HepG2 (cell line): ENCODE measurements at regions not wholly inside any gene's neighbourhood (a gene's known extent, or its start where the extent isn't known, plus 50 kb on each side); places are given as distances from the start of the nearest gene placed in this dataset.

Source experiments
- ATAC-seq: fragments of 200-7000 bp; cut with Tn5 transposase; 3 replicates; pipeline ENCODE4 v1.9.1; 2020; ENCODE audit warnings: mild to moderate bottlenecking, moderate library complexity
- BruUV-seq: library from RNA; stranded (reverse); fragments of 400-500 nt; replicated peaks from 2 replicates; lab custom pipeline; 2021; lab: Mats Ljungman, UMichigan
- CTCF ChIA-PET: fragments of 300-600 bp; formaldehyde crosslinking; extraction: SDS; loops from one replicate; lab custom pipeline; 2021; ENCODE audit warnings: low total read pairs, inconsistent platforms, low intra/inter-chr PET ratio; lab: Yijun Ruan, JAX
- POLR2A ChIA-PET: fragments of 350-600 bp; sonication (Branson Sonifier 250); formaldehyde crosslinking; loops from one replicate; lab custom pipeline; 2020; ENCODE audit warnings: antibody characterized with exemption, inconsistent platforms; lab: Yijun Ruan, JAX
- DNase-seq: peaks from one replicate; pipeline ENCODE4 v3.0.0-alpha.2; 2015; ENCODE audit warnings: low spot score
- FAIRE-seq: peaks from 3 replicates; lab custom pipeline; 2011; peaks lifted over from hg19 to GRCh38; lab: Jason Lieb, UNC
- H2AFZ ChIP-seq: one replicate; pipeline ENCODE4 v1.6.1; 2011; ENCODE audit warnings: low read length, inconsistent platforms
- H3K27ac ChIP-seq: fragments of 300-600 bp; 3 replicates; pipeline ENCODE4 v1.8.0; 2011; ENCODE audit warnings: mixed run types, mild to moderate bottlenecking, mixed read lengths, low read length, inconsistent platforms; ENCODE audit not compliant: insufficient read depth; ENCODE audit errors: extremely low read length
- H3K27me3 ChIP-seq, 2 experiments: fragments of 200-600 bp in 1 of 2; 2 replicates in 1 of 2; 3 replicates in 1 of 2; pipeline versions ENCODE4 v1.6.0 to v1.8.0; 2011; ENCODE audit warnings: low read length in 2 of 2, mild to moderate bottlenecking in 2 of 2, moderate library complexity in 2 of 2, inconsistent platforms in 1 of 2; ENCODE audit not compliant: insufficient read depth in 2 of 2, control insufficient read depth in 1 of 2
- H3K36me3 ChIP-seq, 2 experiments: fragments of 200-600 bp in 1 of 2; replicated peaks in 1 of 2; 2 replicates in 1 of 2; 3 replicates in 1 of 2; pipeline versions ENCODE4 v1.5.1 to v1.8.0; 2011; ENCODE audit warnings: low read length in 2 of 2, inconsistent platforms in 1 of 2; ENCODE audit not compliant: insufficient read depth in 2 of 2, control insufficient read depth in 1 of 2
- H3K4me1 ChIP-seq: 2 replicates; pipeline ENCODE4 v1.5.1; 2012; ENCODE audit warnings: low read length, inconsistent platforms; ENCODE audit not compliant: insufficient read depth
- H3K4me2 ChIP-seq: 2 replicates; pipeline ENCODE4 v1.6.0; 2011; ENCODE audit warnings: low read depth, low read length, inconsistent platforms
- H3K4me3 ChIP-seq, 3 experiments: fragments of 200-600 bp in 1 of 3; sonication (generic), shearing (Covaris generic) in 1 of 3; replicated peaks in 1 of 3; 2 replicates each; pipeline ENCODE4 v1.5.1; 2011 to 2016; ENCODE audit warnings: low read length in 3 of 3, inconsistent platforms in 2 of 3, low read depth in 2 of 3, mild to moderate bottlenecking in 2 of 3, control low read depth in 1 of 3, mixed read lengths in 1 of 3; ENCODE audit not compliant: insufficient read depth in 1 of 3
- H3K79me2 ChIP-seq: one replicate; pipeline ENCODE4 v1.6.1; 2011; ENCODE audit warnings: low read length, inconsistent platforms; ENCODE audit not compliant: insufficient read depth
- H3K9ac ChIP-seq: 2 replicates; pipeline ENCODE4 v1.6.0; 2011; ENCODE audit warnings: mild to moderate bottlenecking, low read depth, low read length, inconsistent platforms; ENCODE audit not compliant: insufficient read depth
- H3K9me3 ChIP-seq: 2 replicates; pipeline ENCODE4 v1.5.1; 2012; ENCODE audit warnings: mild to moderate bottlenecking, low read length
- H4K20me1 ChIP-seq: 2 replicates; pipeline ENCODE4 v1.6.0; 2011; ENCODE audit warnings: inconsistent platforms, mild to moderate bottlenecking, low read length, moderate library complexity; ENCODE audit not compliant: insufficient read depth
- EZH2 ChIP-seq: conservative IDR thresholded peaks from 2 replicates; pipeline ENCODE4 v1.6.1; 2012; ENCODE audit warnings: mild to moderate bottlenecking, low read depth, low read length, moderate library complexity
- IRX3 ChIP-seq: sonication (generic); formaldehyde crosslinking; IDR thresholded peaks from 2 replicates; pipeline ENCODE4 v1.8.1; 2023; ENCODE audit warnings: mild to moderate bottlenecking, low read depth, missing genetic modification reagents, borderline replicate concordance
- NCOA5 ChIP-seq: sonication (generic); formaldehyde crosslinking; IDR thresholded peaks from 2 replicates; pipeline ENCODE4 v1.4.0; 2020; ENCODE audit warnings: missing genetic modification reagents
- NR2F1 ChIP-seq, 2 experiments: fragments of 450-650 bp in 1 of 2; formaldehyde crosslinking in 1 of 2; IDR thresholded peaks; 2 replicates each; pipeline versions ENCODE4 v1.5.0 to v1.6.1; 2016 to 2020; ENCODE audit warnings: mild to moderate bottlenecking in 1 of 2, missing compliant biosample characterization in 1 of 2, missing genetic modification reagents in 1 of 2, moderate library complexity in 1 of 2
- PRMT3 ChIP-seq: sonication (generic); formaldehyde crosslinking; IDR thresholded peaks from 2 replicates; pipeline ENCODE4 v1.8.1; 2022; ENCODE audit warnings: low read depth, mild to moderate bottlenecking, moderate library complexity, missing genetic modification reagents, borderline replicate concordance
- RXRA ChIP-seq: sonication (generic); formaldehyde crosslinking; IDR thresholded peaks from 2 replicates; pipeline ENCODE4 v1.5.1; 2020; ENCODE audit warnings: missing genetic modification reagents
- SYNCRIP ChIP-seq: fragments of 200-400 bp; formaldehyde crosslinking; IDR thresholded peaks from 2 replicates; pipeline ENCODE4 v1.6.1; 2018; ENCODE audit warnings: mild to moderate bottlenecking, low read depth, low read length; ENCODE audit not compliant: insufficient read depth
- ZMYM4 ChIP-seq: sonication (generic); formaldehyde crosslinking; IDR thresholded peaks from 2 replicates; pipeline ENCODE4 v1.8.1; 2023; ENCODE audit warnings: mild to moderate bottlenecking, missing genetic modification reagents
- ZNF235 ChIP-seq: sonication (generic); formaldehyde crosslinking; IDR thresholded peaks from 2 replicates; pipeline ENCODE4 v1.8.1; 2023; ENCODE audit warnings: mild to moderate bottlenecking, missing genetic modification reagents, borderline replicate concordance
- ZNF337 ChIP-seq: sonication (generic); formaldehyde crosslinking; IDR thresholded peaks from 2 replicates; pipeline ENCODE4 v1.5.1; 2020; ENCODE audit warnings: missing genetic modification reagents, low read depth, mild to moderate bottlenecking, borderline replicate concordance
- ZNF570 ChIP-seq: sonication (generic); formaldehyde crosslinking; IDR thresholded peaks from 2 replicates; pipeline ENCODE4 v1.4.0; 2020; ENCODE audit warnings: mild to moderate bottlenecking, missing genetic modification reagents, borderline replicate concordance
- ZNF577 ChIP-seq: sonication (generic); formaldehyde crosslinking; IDR thresholded peaks from 2 replicates; pipeline ENCODE4 v1.4.0; 2020; ENCODE audit warnings: mild to moderate bottlenecking, low read depth, missing genetic modification reagents, borderline replicate concordance
- ZNF598 ChIP-seq: sonication (generic); formaldehyde crosslinking; IDR thresholded peaks from 2 replicates; pipeline ENCODE4 v1.5.1; 2020; ENCODE audit warnings: mild to moderate bottlenecking, missing genetic modification reagents, borderline replicate concordance
- ZNF781 ChIP-seq: sonication (generic); formaldehyde crosslinking; IDR thresholded peaks from 2 replicates; pipeline ENCODE4 v1.5.1; 2020; ENCODE audit warnings: borderline replicate concordance, mild to moderate bottlenecking, missing genetic modification reagents; ENCODE audit errors: not compliant biosample characterization
- WGBS: methylation state at CpG from one replicate; pipeline ENCODE4 v1.1.6; 2017; ENCODE audit warnings: low lambda C conversion rate; 5-methylcytosine and 5-hydroxymethylcytosine counted together
- in situ Hi-C: cut with HindIII; loops from 2 replicates; pipeline ENCODE4 v1.10.0; 2017; ENCODE audit warnings: low pct_unique_long_range_greater_than_20kb; ENCODE audit not compliant: extremely low pct_ligation_motif_present
- intact Hi-C: fragments of 100-400 bp; cut with micrococcal nuclease; formaldehyde crosslinking; loops from one replicate; pipeline ENCODE4 v1.10.0; 2022; ENCODE audit not compliant: unreplicated experiment
- TF ChIP-seq, protein P1 (sequence below): sonication (generic); formaldehyde crosslinking; IDR thresholded peaks from 2 replicates; pipeline ENCODE4 v1.4.0; 2020; ENCODE audit warnings: missing genetic modification reagents
- TF ChIP-seq, protein P2 (sequence below): sonication (generic); formaldehyde crosslinking; IDR thresholded peaks from 2 replicates; pipeline ENCODE4 v1.9.0; 2022; ENCODE audit warnings: low read depth, missing genetic modification reagents
- TF ChIP-seq, protein P3 (sequence below): sonication (generic); formaldehyde crosslinking; conservative IDR thresholded peaks from 2 replicates; pipeline ENCODE4 v1.8.0; 2022; ENCODE audit warnings: mild to moderate bottlenecking, moderate library complexity, missing genetic modification reagents
- TF ChIP-seq, protein P4 (sequence below): sonication (generic); formaldehyde crosslinking; IDR thresholded peaks from 2 replicates; pipeline ENCODE4 v1.8.1; 2023; ENCODE audit warnings: mild to moderate bottlenecking, moderate library complexity, missing genetic modification reagents

DNA sequence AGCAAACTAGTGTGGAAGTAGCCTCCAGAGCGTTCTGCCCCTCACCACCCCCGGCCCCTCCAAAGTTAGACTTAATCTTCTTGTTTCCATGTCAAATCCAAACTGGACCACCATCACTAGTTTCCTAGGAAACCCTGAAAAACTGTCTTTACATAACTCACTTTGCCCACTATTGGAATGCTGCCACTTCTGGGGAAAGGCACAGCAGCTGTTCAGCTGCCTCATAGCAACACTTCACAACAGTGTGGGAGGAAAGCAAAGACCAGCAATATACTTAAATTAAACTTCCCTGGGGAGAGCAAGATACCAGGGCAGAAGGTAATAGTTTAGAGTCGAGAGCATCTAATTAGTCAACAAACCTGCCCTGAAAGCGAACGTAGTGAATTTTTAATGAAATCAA, 452.2 kb downstream of the KCNJ2 start:
- no peak for ATAC-seq
- FAIRE-seq = no peak
- no peak overlapping the region for H3K9ac ChIP-seq
- H3K4me1 ChIP-seq = no peaks in the 10 kb centered on the region
- POLR2A ChIA-PET = no interaction called here
- H4K20me1 ChIP-seq = no peaks in the 10 kb centered on the region
- no peaks in the 10 kb centered on the region for H3K27me3 ChIP-seq
- intact Hi-C loops (no loop called here), in situ Hi-C loops (no loop called here)
- no peaks in the 10 kb centered on the region; the same call in 1 of the 2 replicates for H3K9me3 ChIP-seq
- H3K36me3 ChIP-seq = no peaks in the 10 kb centered on the region
- H2AFZ ChIP-seq = no peak overlapping the region
- H3K79me2 ChIP-seq = no peaks in the 10 kb centered on the region
- TF ChIP-seq NCOA5 (CRISPR knock-in tag) (no peak), RXRA (CRISPR knock-in tag) (no peak), ZMYM4 (CRISPR knock-in tag) (no peak), ZNF570 (no peak), NR2F1 (CRISPR knock-in tag; IDR thresholded peaks at IDR 0.05) (no peak), ZNF781 (no peak), EZH2 (no peak), SYNCRIP (no peak), ZNF598 (CRISPR knock-in tag) (no peak), ZNF577 (CRISPR knock-in tag) (no peak), ZNF235 (CRISPR knock-in tag) (no peak), PRMT3 (CRISPR knock-in tag) (no peak), ZNF337 (CRISPR knock-in tag) (no peak), IRX3 (CRISPR knock-in tag) (no peak)
- TF ChIP-seq, protein P1, sequence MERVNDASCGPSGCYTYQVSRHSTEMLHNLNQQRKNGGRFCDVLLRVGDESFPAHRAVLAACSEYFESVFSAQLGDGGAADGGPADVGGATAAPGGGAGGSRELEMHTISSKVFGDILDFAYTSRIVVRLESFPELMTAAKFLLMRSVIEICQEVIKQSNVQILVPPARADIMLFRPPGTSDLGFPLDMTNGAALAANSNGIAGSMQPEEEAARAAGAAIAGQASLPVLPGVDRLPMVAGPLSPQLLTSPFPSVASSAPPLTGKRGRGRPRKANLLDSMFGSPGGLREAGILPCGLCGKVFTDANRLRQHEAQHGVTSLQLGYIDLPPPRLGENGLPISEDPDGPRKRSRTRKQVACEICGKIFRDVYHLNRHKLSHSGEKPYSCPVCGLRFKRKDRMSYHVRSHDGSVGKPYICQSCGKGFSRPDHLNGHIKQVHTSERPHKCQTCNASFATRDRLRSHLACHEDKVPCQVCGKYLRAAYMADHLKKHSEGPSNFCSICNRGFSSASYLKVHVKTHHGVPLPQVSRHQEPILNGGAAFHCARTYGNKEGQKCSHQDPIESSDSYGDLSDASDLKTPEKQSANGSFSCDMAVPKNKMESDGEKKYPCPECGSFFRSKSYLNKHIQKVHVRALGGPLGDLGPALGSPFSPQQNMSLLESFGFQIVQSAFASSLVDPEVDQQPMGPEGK (CRISPR knock-in tag) = no peak
- TF ChIP-seq, protein P2, sequence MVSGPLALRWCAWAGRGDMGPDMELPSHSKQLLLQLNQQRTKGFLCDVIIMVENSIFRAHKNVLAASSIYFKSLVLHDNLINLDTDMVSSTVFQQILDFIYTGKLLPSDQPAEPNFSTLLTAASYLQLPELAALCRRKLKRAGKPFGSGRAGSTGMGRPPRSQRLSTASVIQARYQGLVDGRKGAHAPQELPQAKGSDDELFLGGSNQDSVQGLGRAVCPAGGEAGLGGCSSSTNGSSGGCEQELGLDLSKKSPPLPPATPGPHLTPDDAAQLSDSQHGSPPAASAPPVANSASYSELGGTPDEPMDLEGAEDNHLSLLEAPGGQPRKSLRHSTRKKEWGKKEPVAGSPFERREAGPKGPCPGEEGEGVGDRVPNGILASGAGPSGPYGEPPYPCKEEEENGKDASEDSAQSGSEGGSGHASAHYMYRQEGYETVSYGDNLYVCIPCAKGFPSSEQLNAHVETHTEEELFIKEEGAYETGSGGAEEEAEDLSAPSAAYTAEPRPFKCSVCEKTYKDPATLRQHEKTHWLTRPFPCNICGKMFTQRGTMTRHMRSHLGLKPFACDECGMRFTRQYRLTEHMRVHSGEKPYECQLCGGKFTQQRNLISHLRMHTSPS (CRISPR knock-in tag) = no peak
- TF ChIP-seq, protein P3, sequence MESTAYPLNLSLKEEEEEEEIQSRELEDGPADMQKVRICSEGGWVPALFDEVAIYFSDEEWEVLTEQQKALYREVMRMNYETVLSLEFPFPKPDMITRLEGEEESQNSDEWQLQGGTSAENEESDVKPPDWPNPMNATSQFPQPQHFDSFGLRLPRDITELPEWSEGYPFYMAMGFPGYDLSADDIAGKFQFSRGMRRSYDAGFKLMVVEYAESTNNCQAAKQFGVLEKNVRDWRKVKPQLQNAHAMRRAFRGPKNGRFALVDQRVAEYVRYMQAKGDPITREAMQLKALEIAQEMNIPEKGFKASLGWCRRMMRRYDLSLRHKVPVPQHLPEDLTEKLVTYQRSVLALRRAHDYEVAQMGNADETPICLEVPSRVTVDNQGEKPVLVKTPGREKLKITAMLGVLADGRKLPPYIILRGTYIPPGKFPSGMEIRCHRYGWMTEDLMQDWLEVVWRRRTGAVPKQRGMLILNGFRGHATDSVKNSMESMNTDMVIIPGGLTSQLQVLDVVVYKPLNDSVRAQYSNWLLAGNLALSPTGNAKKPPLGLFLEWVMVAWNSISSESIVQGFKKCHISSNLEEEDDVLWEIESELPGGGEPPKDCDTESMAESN (CRISPR knock-in tag) = no peak
- TF ChIP-seq, protein P4, sequence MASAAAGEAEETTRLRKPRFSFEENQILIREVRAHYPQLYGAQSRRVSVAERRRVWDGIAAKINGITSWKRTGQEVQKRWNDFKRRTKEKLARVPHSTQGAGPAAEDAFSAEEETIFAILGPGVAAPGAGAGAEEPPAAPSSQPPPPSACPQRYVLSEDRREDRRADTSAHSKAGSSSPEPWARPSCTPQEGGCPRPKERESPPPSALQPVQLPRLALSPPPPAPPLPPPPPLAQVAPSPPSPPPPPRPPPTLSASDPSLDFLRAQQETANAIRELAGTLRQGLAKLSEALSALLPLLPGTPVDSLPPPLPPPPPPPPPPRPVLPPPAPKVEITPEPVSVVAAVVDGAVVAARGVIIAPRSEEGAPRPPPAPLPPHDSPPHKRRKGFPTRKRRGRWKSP (CRISPR knock-in tag) = no peak
- DNase-seq = no peak
- H3K27ac ChIP-seq = no peak overlapping the region
- CTCF ChIA-PET = interaction anchor here (1.3 kb wide), 1 partner anchor 1053 kb away, joined by 4 read pairs; no protein-coding TSS in a partner anchor
- WGBS = 30% methylated on average over 5 of the region's 5 CpGs
- no TSS peak for BruUV-seq
- no peak overlapping the region for H3K4me3 ChIP-seq
- H3K4me2 ChIP-seq = no peak overlapping the region
